IPS-18a (cell line): ENCODE measurements at regions not wholly inside any gene's neighbourhood (a gene's known extent, or its start where the extent isn't known, plus 50 kb on each side); places are given as distances from the start of the nearest gene placed in this dataset.

Experiments
- H3K27ac ChIP-seq: one replicate; pipeline ENCODE4 v1.5.1; 2013; ENCODE audit warnings: low read length
- H3K27me3 ChIP-seq: one replicate; pipeline ENCODE4 v1.6.1; 2013; ENCODE audit warnings: mild to moderate bottlenecking, low read length; ENCODE audit not compliant: control insufficient read depth, insufficient read depth
- H3K36me3 ChIP-seq: one replicate; pipeline ENCODE4 v1.6.1; 2013; ENCODE audit warnings: low read depth, low read length; ENCODE audit not compliant: control insufficient read depth
- H3K4me1 ChIP-seq: one replicate; pipeline ENCODE4 v1.6.1; 2013; ENCODE audit warnings: low read depth, low read length; ENCODE audit not compliant: control insufficient read depth
- H3K4me3 ChIP-seq: one replicate; pipeline ENCODE4 v1.5.1; 2013; ENCODE audit warnings: low read length
- H3K9ac ChIP-seq: one replicate; pipeline ENCODE4 v1.6.1; 2013; ENCODE audit warnings: mild to moderate bottlenecking, low read length, moderate library complexity
- H3K9me3 ChIP-seq: one replicate; pipeline ENCODE4 v1.6.1; 2013; ENCODE audit warnings: low read depth, low read length; ENCODE audit not compliant: control insufficient read depth

DNA sequence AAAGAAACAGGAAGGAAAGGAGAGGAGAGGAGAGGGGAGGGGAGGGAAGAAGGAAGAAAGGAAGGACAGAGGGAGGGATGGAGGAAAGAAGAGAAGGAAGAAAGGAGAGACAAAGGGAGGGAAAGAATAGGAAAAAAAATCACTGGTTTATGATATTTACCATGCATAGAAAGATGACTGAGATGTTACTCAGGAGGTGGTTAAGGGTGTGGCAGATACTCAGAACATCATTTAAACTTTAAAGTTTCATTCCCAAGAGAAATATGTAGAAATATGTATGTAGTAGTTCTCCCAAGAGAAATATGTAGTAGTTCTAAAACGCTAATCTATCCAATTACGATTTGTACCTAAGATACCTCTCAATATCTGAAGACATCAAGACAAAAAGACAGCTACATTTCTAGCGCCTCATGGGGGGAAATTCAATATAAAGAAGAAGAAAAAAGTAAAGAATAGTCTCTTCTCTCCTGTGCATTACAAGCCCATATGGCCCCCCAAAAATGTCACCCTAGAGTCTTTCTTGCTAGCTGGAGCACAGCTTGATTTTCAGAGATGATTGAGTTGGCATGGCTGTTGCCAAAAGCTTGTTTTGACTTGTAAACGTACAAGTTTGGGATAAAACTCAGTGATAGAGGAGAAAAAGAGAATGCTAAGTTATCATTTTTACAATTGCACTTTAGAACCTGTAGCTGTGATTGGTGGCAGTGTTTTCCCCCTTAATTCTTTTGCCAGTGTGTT lies 539.2 kb downstream of the CDH26 start:
- H3K4me1 ChIP-seq = no peaks in the 10 kb centered on the region
- no peak overlapping the region for H3K27ac ChIP-seq
- H3K9ac ChIP-seq = no peak overlapping the region
- H3K9me3 ChIP-seq = no peaks in the 10 kb centered on the region
- H3K4me3 ChIP-seq = no peak overlapping the region
- H3K36me3 ChIP-seq = no peaks in the 10 kb centered on the region
- H3K27me3 ChIP-seq = no peaks in the 10 kb centered on the region

DNA sequence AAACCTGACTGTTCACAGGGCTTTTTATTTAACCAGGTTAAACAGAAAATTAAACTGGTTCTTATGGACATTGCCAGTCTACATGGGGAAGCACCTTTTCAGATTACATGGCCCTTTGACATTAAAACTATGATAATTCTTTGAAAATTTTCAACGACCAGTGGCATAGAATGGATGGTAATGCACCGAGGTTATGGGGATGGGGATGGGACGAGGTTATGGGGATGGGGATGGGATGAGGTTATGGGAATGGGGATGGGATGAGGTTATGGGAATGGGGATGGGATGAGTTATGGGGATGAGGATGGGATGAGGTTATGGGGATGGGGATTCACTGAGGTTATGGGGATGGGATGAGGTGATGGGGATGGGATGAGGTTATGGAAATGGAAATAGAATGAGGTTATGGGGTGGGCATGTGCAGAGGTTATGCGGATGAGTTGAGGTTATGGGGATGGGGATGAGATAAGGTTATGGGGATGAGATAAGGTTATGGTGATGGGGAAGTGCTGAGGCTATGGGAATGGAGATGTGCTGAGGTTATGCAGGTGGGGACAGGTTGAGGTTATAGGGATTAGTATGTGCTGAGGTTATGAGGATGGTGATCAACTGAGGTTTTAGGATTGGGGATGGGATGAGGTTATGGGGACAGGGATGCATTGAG lies 541.9 kb downstream of the CDH26 start:
- no peak overlapping the region for H3K4me3 ChIP-seq
- H3K4me1 ChIP-seq = no peaks in the 10 kb centered on the region
- no peaks in the 10 kb centered on the region for H3K27me3 ChIP-seq
- no peak overlapping the region for H3K27ac ChIP-seq
- no peaks in the 10 kb centered on the region for H3K9me3 ChIP-seq
- H3K36me3 ChIP-seq = no peaks in the 10 kb centered on the region
- H3K9ac ChIP-seq = no peak overlapping the region

DNA sequence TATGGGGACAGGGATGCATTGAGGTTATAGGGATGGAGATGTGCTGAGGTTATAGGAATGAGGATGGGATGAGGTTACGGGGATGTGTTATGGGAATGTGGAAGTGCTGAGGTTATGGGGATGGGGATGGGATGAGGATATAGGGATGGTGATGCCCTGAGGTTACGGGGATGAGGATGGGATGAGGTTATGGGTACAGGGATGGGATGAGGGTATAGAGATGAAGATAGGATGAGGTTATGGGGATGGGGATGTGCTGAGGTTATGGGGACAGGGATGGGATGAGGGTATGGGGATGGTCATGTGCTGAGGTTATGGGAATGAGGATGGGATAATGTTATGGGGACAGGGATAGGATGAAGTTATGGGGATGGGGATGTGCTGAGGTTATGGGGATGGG lies 542.8 kb downstream of the CDH26 start:
- H3K27me3 ChIP-seq = no peaks in the 10 kb centered on the region
- no peak overlapping the region for H3K27ac ChIP-seq
- H3K9ac ChIP-seq = no peak overlapping the region
- H3K9me3 ChIP-seq = no peaks in the 10 kb centered on the region
- H3K4me1 ChIP-seq = no peaks in the 10 kb centered on the region
- no peak overlapping the region for H3K4me3 ChIP-seq
- no peaks in the 10 kb centered on the region for H3K36me3 ChIP-seq

DNA sequence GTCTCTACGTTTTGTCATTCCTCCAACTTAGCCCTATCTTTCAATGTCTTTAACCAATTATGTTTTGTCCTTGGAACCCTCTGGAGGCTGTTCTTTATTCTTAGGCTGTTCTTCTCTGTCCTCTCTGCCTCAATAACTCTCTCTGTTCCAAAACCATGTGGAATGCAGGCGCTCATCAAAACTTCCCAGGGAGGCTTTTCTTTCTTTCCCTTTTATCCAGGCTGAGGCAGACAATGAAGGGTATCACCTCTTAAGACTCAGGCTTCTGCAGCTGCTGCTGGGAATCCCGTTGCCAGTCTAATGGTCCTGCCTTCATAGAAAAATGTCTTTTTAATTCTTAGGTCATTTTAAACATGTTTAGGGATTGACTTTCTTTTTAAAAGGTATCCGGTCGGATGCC lies 544.7 kb downstream of the CDH26 start:
- Histone ChIP-seq H3K36me3 (no peaks in the 10 kb centered on the region), H3K9me3 (no peaks in the 10 kb centered on the region), H3K4me1 (no peaks in the 10 kb centered on the region), H3K9ac (no peak overlapping the region), H3K27ac (no peak overlapping the region), H3K27me3 (no peaks in the 10 kb centered on the region), H3K4me3 (no peak overlapping the region)

DNA sequence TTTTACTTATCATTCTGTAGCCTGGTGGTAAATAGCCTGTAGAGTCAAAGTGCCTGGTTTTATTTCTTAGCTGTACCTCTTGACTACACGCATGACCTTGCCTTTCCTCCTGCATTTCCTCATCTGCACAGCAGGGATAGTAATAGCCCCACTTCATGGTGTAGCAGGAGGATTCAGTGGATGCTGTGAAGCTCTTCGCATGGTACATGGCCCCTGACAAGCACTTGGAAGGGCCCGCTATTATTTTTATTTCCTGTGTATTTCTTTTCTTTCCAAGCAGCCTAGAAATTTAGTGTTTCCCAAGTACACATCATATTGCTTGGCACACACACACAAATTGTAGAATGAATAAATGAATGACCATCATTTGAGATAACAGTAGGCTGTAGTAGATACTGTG lies 547.2 kb downstream of the CDH26 start:
- H3K27ac ChIP-seq = no peak overlapping the region
- no peak overlapping the region for H3K4me3 ChIP-seq
- H3K36me3 ChIP-seq = no peaks in the 10 kb centered on the region
- no peak overlapping the region for H3K9ac ChIP-seq
- H3K4me1 ChIP-seq = peaks cover 8% of the 10 kb centered on the region
- H3K27me3 ChIP-seq = no peaks in the 10 kb centered on the region
- no peaks in the 10 kb centered on the region for H3K9me3 ChIP-seq

DNA sequence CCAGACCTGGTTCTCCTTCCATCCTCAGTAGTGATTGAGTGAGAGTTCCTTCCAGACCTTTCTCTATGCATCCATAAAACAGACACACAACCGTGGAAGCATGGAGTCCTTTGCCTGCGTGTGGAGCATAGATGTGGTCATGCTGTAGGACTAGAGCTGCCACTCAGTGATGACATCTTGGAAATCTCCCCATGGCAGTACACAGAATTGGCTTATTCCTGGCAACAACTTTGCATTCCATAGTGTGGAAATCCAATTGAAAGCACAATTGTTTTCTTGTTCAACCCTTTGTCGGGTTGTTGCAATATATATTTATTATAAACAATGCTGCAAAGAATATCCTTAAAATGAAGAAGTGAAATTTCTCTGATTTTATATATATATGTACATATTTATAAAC lies 547.8 kb downstream of the CDH26 start:
- Histone ChIP-seq H3K27ac (no peak overlapping the region), H3K36me3 (no peaks in the 10 kb centered on the region), H3K9ac (no peak overlapping the region), H3K9me3 (no peaks in the 10 kb centered on the region), H3K27me3 (no peaks in the 10 kb centered on the region), H3K4me1 (peaks cover 8% of the 10 kb centered on the region), H3K4me3 (no peak overlapping the region)

DNA sequence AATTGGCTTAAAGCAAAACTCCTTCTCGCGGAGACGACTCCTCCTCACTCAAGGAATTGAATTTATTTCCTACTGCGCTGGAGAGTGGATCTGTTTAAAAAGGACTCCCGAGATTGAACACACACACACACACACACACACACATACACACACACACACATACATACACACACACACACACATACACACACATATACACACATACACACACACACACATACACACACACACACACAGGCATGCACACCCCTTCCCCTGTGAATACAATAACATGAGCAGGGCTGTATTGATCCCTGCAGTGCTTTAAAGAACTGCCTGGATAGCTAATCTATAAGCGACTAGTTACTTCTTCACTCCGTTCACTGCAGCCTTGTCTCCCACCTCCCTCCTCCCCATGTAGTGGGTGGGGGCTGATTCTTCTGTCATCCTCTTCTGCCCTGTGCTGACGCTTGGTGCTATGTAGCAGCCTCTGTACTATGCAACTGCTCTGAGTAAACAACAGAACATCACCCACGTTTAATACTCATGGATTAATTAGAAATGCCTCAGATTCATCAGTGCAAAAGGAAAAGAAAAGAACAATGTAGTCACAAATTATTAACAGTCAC lies 549.0 kb downstream of the CDH26 start:
- peaks cover 8% of the 10 kb centered on the region for H3K4me1 ChIP-seq
- no peaks in the 10 kb centered on the region for H3K36me3 ChIP-seq
- H3K4me3 ChIP-seq = no peak overlapping the region
- H3K9me3 ChIP-seq = no peaks in the 10 kb centered on the region
- no peak overlapping the region for H3K9ac ChIP-seq
- H3K27ac ChIP-seq = no peak overlapping the region
- no peaks in the 10 kb centered on the region for H3K27me3 ChIP-seq

DNA sequence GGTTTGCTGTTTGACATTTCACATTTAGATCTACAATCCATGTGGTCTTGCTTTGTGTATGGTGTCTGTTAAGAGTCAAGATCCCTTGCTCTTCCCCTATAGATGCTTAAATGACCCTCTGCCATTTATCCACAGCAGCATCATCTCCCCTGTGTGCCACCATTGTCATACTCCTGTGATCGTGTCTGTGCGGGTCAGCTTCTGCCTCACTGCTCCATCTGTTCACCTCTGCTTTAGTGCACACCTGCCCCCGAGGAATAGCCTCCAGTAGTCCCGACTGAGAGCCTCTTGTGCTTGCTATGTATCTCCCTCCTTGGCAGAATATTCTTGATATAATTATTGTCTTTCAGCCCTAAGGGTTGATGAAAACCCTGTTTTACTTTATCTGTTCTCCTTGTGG lies 551.2 kb downstream of the CDH26 start:
- no peaks in the 10 kb centered on the region for H3K27me3 ChIP-seq
- H3K4me1 ChIP-seq = peaks cover 21% of the 10 kb centered on the region

DNA sequence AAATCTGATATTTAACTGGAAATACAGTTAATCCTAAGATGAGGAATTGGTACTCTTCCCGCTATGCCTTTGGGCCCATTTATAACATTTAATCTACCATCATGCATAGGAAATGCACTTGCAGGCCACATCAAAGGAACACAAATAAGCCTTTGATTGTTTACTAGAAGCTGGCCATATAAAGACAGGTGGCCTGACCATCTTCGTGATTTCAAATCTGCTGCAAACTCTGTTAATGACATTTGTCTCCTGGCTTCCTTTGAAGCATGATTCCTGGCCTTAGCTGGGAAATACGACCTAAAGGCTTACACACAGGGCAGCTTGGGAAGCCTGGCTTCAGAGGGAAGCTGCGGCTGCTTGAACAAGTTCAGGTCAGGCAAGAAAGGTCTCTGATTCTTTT lies 552.1 kb downstream of the CDH26 start:
- Histone ChIP-seq H3K4me1 (peaks cover 21% of the 10 kb centered on the region), H3K36me3 (no peaks in the 10 kb centered on the region), H3K4me3 (no peak overlapping the region), H3K9ac (no peak overlapping the region), H3K27ac (no peak overlapping the region), H3K9me3 (no peaks in the 10 kb centered on the region), H3K27me3 (no peaks in the 10 kb centered on the region)

More for the DNA sequence above, 551.2 kb downstream of the CDH26 start:
- H3K27ac ChIP-seq = no peak overlapping the region
- no peak overlapping the region for H3K9ac ChIP-seq
- H3K9me3 ChIP-seq = no peaks in the 10 kb centered on the region
- H3K36me3 ChIP-seq = no peaks in the 10 kb centered on the region
- H3K4me3 ChIP-seq = no peak overlapping the region

DNA sequence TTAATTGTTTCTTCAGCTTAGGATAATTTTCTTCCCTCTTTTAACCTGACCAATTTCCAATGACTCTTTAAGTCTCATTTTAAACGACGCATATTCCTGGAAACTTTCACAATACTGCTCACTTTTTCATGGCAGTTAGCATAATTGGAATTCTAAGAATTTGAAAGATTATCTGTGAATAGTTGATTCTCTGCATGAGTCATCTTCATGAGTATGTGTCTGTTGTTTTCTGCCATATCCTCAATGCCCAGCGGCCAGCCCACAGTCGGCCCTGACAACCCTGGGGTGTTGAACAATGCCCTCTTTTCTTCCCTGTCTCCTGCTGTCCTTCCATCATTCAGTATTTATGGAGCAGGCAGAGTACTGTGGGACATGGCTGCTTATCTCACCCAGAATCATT lies 554.2 kb downstream of the CDH26 start:
- Histone ChIP-seq H3K4me1 (peaks cover 21% of the 10 kb centered on the region), H3K27me3 (no peaks in the 10 kb centered on the region), H3K36me3 (no peaks in the 10 kb centered on the region), H3K27ac (no peak overlapping the region), H3K4me3 (no peak overlapping the region), H3K9ac (no peak overlapping the region), H3K9me3 (no peaks in the 10 kb centered on the region)

DNA sequence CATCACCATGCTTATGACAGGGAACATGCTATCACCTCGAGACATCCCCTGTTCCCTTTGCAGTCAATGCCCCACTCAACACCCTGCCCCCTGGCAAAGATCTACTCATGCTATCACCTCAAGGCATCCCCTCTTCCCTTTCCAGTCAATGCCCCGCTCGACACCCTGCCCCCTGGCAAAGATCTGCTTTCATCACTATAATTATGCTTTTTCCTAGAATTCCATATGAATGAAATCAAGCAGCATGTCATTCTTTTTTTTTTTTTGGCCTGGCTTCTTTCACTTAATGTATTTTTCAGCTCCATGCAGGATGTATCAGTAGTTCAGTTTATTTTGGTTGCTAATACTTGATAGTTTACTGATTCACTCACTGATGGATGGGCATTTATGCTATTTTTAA lies 554.9 kb downstream of the CDH26 start:
- no peak overlapping the region for H3K4me3 ChIP-seq
- no peaks in the 10 kb centered on the region for H3K9me3 ChIP-seq
- no peaks in the 10 kb centered on the region for H3K27me3 ChIP-seq
- no peak overlapping the region for H3K9ac ChIP-seq
- no peaks in the 10 kb centered on the region for H3K36me3 ChIP-seq
- peaks cover 21% of the 10 kb centered on the region for H3K4me1 ChIP-seq
- no peak overlapping the region for H3K27ac ChIP-seq

DNA sequence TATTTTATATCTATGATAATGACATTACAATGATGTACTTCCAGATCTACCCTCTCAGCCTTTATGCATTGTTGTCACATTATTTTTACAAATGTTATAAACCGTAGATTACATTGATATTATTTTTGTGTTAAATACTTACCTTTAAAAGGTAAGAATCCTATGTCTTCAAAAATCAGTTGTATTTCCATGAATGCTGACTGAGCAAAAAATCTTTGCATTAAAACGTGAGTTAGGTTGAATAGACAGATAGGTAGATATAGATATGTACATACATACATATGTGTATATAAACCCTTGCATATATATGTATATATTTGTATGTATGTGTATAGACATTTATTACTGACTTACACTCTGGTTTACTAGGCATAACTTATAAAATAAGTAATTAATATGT lies 558.2 kb downstream of the CDH26 start:
- Histone ChIP-seq H3K9ac (no peak overlapping the region), H3K9me3 (no peaks in the 10 kb centered on the region), H3K4me1 (peaks cover 14% of the 10 kb centered on the region), H3K27me3 (no peaks in the 10 kb centered on the region), H3K36me3 (no peaks in the 10 kb centered on the region), H3K4me3 (no peak overlapping the region), H3K27ac (no peak overlapping the region)
